ENCODE measurements at regions not wholly inside any gene's neighbourhood (a gene's known extent, or its start where the extent isn't known, plus 50 kb on each side); places are given as distances from the start of the nearest gene placed in this dataset.

DNA sequence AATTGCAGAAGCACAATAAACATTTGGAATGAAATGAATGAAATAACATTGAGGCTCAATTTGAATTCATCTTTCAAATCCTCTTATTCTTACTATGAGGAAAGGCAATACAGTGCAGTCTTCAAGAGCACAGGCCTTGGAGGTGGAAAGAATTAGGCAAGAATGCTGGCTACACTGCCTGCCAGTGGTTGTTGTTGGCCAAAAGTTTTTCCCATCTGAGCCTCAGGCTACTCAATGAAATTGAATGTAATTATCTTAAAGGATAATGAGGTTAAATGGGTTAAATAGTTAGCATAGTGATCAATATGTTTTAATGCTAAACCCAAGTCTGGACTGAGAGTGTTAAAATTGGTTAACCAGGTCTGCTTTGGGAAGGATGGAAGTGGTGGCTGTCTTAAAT is 140.9 kb downstream of the MBL2 start (continued):
- TF ChIP-seq, protein P1, sequence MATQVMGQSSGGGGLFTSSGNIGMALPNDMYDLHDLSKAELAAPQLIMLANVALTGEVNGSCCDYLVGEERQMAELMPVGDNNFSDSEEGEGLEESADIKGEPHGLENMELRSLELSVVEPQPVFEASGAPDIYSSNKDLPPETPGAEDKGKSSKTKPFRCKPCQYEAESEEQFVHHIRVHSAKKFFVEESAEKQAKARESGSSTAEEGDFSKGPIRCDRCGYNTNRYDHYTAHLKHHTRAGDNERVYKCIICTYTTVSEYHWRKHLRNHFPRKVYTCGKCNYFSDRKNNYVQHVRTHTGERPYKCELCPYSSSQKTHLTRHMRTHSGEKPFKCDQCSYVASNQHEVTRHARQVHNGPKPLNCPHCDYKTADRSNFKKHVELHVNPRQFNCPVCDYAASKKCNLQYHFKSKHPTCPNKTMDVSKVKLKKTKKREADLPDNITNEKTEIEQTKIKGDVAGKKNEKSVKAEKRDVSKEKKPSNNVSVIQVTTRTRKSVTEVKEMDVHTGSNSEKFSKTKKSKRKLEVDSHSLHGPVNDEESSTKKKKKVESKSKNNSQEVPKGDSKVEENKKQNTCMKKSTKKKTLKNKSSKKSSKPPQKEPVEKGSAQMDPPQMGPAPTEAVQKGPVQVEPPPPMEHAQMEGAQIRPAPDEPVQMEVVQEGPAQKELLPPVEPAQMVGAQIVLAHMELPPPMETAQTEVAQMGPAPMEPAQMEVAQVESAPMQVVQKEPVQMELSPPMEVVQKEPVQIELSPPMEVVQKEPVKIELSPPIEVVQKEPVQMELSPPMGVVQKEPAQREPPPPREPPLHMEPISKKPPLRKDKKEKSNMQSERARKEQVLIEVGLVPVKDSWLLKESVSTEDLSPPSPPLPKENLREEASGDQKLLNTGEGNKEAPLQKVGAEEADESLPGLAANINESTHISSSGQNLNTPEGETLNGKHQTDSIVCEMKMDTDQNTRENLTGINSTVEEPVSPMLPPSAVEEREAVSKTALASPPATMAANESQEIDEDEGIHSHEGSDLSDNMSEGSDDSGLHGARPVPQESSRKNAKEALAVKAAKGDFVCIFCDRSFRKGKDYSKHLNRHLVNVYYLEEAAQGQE (IDR thresholded peaks at IDR 0.05; ENCODE audit: low read depth), result no peak
- TF ChIP-seq SP1 (IDR thresholded peaks at IDR 0.05; ENCODE audit: low read depth), result no peak
- TF ChIP-seq SIN3A (IDR thresholded peaks at IDR 0.05; ENCODE audit: low read depth), result no peak
- no peak for TF ChIP-seq FOSL1 (IDR thresholded peaks at IDR 0.05; ENCODE audit: low read depth)
- TF ChIP-seq CEBPB (IDR thresholded peaks at IDR 0.05; ENCODE audit: low read depth), result no peak
- no peak for TF ChIP-seq CTCF (IDR thresholded peaks at IDR 0.05 in 2 of 3, conservative IDR thresholded peaks at IDR 0.05 in 1 of 3; ENCODE audit: borderline replicate concordance in 1 of 3, insufficient read depth in 1 of 3, low read depth in 2 of 3, low read length in 2 of 3)
- no peak for TF ChIP-seq TCF7L2 (IDR thresholded peaks at IDR 0.05; ENCODE audit: borderline replicate concordance, extremely low read depth, insufficient read depth, insufficient read length)
- no peak for TF ChIP-seq POLR2A (IDR thresholded peaks at IDR 0.05; ENCODE audit: borderline replicate concordance, extremely low read depth, insufficient read depth, insufficient read length)
- TF ChIP-seq SRF (IDR thresholded peaks at IDR 0.05; ENCODE audit: low read depth), result no peak
- no peak for TF ChIP-seq RAD21 (IDR thresholded peaks at IDR 0.05; ENCODE audit: low read depth)
- no peak for TF ChIP-seq CBX3 (IDR thresholded peaks at IDR 0.05; ENCODE audit: low read depth)
- TF ChIP-seq ATF3 (IDR thresholded peaks at IDR 0.05), result no peak
- no peak for TF ChIP-seq JUND (IDR thresholded peaks at IDR 0.05)
- no peak for TF ChIP-seq EZH2phosphoT487 (IDR thresholded peaks at IDR 0.05; ENCODE audit: borderline replicate concordance)
- no peak for TF ChIP-seq ZNF274 (IDR thresholded peaks at IDR 0.05; ENCODE audit: low read depth, low read length)
- TF ChIP-seq EGR1 (IDR thresholded peaks at IDR 0.05; ENCODE audit: low read depth), result no peak

All from HCT116 (cell line).